NCI-H1694 (cell line): ENCODE measurements at regions not wholly inside any gene's neighbourhood (a gene's known extent, or its start where the extent isn't known, plus 50 kb on each side); places are given as distances from the start of the nearest gene placed in this dataset.
"Not testable (repeated sequence)": the region's sequence is repeated elsewhere in the genome, so short reads cannot be mapped to it uniquely, and the experiment has no call there.

ENCODE experiments used
- DNase-seq: peaks from one replicate; lab custom pipeline; 2025; lab: John Stamatoyannopoulos, UW

DNA sequence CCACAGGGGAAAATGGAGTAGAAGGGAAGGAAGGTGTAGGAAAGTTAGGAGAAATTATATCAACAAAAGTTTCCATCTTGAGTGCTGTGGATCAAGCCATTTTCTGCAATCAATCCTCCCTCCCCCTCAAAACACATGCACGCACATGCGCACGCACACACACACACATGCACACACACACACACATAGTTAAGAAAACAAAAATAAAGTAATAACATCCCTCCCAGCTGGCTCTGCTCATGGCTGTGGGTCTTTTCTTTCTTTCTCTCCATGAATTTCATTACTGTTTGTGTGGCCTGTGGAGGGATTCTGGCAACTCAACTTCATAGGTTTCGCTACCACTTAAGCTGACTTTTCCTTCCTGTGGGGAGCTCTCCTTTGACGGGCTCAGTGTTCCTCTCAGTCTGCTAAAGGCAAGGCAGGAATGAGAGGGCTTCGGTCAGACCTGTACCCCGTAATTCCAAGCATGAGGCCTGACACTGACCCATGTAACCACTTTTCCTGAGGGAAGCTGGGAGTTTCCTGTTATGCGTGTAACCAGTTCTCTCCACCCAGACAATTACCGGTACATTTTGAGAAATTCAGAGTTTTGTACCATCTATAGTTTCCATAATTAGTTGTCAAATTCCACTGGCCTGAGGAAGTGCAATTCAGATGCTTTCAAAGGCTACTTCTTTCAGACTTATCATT, 79.8 kb downstream of the ZNF92 start:
- DNase-seq, result no peak

DNA sequence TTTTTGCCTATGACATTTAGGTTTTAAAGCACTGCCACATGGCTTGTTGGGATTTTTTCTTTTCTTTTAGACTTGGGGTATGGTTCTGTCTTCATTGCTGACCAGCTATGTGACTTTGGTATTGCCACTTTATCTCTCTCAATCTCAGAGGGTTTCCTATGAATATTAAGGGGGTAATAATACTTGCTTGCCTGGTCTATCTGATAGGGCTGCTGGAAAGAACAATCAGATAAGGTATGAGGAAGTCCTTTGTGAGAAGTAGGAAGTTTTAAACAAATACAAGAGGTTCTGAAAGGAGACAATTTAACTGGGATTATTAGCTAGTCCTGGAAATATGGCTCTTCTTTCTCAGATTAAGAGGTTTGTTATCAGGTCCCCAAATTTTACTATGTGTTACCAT, 80.8 kb downstream of the ZNF92 start:
- no peak for DNase-seq

DNA sequence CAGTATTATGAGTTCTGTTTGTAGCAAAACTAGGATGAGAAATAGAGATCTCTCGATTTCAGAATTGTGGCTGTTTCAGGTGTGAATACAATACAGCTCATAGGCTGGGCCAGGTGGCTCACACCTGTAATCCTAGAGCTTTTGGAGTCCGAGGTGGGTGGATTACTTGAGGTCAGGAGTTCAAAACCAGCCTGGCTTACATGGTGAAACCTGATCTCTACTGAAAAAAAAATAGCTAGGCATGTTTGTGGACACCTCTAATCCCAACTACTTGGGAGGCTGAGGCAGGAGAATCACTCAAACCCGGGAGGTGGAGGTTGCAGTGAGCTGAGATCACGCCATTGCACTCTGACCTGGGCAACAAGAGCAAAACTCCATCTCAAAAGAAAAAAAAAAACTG, 81.4 kb downstream of the ZNF92 start:
- not testable (repeated sequence) for DNase-seq

DNA sequence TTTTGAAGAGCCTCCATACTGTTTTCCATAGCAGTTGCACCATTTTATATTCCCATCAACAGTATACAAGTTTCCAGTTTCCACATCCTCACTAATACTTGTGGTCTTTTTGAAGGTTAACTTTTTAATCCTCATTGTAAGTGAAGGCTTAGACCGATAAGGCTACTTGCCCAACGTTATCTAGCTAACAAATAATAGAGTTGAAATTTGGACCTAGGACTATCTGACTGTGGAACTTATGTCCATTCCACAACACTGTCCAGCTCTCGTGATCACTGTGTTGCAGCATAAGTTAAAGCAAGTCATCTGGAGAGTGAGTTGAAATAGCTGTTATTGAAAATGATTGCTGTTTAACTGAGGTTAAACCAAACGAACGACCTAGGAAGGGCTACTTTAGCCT, 84.0 kb downstream of the ZNF92 start:
- DNase-seq, result no peak

- no peak for DNase-seq
Observed at GRCh38 chr7:65459438-65459837, 85.8 kb downstream of the ZNF92 start.

- DNase-seq, result no peak
Observed at GRCh38 chr7:65462148-65462716, 88.6 kb downstream of the ZNF92 start.

GRCh38 chr7:65463184-65463583, 89.5 kb downstream of the ZNF92 start:
- DNase-seq, result no peak

- DNase-seq, result not testable (repeated sequence)
Observed at GRCh38 chr7:65469919-65470558, 96.4 kb downstream of the ZNF92 start.

- DNase-seq, result no peak
Observed at GRCh38 chr7:65471587-65471986, 97.9 kb downstream of the ZNF92 start.

DNA sequence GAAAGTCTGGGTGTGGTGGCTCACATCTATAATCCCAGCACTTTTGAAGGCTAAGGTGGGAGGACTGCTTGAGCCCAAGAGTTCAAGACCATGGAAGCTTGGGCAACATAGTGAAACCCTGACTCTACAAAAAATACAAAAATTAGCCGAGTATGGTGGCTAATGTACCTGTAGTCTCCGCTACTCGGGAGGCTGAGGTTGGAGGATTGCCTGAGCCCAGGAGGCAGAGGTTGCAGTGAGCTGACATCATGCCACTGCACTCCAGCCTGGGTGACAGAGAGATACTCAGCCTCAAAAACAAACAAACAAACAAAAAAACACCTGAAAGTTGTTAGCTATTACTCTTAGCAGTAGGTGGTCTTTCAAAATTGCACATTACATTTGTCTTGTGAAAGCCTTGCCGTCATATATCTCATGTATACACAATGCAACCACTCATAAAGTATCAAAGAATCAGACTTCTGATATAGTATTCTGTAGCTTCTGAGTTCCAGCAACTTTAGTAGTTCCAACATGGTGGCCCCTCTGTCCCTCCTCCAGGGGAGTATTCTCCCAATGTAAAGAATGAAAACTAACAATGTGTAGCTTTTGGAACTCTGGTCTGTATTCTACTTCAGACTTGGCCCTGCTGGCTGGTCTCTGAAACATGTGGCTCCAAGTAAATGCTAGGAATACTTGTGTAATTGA, 101.5 kb downstream of the ZNF92 start:
- DNase-seq, result no peak

GRCh38 chr7:65475734-65476319, 102.2 kb downstream of the ZNF92 start:
- DNase-seq, result no peak

DNA sequence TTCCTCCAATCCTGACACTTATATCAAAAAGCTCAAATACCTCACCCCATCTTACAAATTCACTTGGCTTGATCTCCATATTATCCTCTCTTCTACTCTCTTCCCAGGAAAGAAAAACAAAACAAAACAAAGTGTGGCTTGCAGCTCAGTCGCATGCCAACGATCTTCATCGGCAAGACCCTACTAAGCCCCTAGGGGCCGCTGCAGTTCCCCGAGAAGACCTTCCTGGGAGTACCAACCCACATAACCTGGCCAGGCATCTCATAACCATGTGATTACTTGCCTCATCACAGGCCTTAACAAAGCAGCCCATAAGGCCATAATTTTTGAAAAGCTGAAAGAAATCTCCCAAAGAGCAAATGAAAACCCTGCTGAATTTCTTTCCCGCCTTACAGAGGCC, 103.7 kb downstream of the ZNF92 start:
- DNase-seq, result peak; percentile 35

DNA sequence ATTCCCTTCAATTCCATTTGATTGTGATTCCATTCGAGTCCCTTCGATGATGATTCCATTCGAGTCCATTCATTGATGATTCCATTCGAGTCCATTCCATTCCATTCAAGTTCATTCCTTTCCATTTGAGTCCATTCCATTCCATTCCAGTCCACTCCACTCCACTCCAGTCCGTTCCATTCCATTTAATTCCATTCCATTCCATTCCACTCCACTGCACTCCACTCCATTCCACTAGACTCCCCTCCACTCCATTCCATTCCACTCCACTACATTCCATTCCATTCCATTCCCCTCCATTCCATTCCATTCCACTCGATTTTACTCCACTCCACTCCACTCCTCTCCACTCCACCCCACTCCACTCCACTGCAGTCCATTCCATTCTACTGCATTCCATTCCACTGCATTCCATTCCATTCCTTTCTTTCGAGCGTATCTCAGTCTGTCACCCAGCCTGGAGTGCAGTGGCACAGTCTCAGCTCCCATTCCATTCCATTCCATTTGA, 115.7 kb downstream of the ZNF92 start:
- no peak for DNase-seq

- not testable (repeated sequence) for DNase-seq
Observed at GRCh38 chr7:65496697-65497096, 123.0 kb downstream of the ZNF92 start.

DNA sequence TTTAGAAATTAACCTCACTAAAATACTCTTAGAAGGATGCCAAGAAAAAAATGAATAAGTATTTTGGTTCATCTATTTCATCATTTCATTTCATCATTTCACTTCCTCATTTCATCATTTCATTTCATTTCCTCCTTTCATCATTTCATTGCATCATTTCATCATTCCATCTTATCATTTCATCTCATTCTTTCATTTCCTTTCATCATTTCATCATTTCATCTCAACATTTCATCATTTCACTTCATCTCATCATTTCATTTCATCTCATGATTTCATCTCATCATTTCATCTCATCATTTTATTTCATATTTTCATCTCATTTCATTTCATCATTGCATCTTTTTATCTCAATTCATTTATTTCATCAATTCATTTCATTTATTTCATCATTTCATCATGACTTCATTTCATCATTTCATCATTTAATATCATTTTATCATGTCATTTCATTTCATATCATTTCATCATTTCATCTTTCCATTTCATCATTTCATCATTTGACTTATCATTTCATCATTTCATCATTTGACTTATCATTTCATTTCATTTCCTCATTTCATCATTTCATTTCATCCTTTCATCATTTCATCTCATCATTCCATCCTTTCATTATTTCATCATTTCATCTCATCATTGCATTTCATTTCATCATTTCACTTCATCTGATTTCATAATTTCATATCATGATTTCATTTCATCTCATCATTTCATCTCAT, 129.9 kb downstream of the ZNF92 start:
- DNase-seq, result no peak

DNA sequence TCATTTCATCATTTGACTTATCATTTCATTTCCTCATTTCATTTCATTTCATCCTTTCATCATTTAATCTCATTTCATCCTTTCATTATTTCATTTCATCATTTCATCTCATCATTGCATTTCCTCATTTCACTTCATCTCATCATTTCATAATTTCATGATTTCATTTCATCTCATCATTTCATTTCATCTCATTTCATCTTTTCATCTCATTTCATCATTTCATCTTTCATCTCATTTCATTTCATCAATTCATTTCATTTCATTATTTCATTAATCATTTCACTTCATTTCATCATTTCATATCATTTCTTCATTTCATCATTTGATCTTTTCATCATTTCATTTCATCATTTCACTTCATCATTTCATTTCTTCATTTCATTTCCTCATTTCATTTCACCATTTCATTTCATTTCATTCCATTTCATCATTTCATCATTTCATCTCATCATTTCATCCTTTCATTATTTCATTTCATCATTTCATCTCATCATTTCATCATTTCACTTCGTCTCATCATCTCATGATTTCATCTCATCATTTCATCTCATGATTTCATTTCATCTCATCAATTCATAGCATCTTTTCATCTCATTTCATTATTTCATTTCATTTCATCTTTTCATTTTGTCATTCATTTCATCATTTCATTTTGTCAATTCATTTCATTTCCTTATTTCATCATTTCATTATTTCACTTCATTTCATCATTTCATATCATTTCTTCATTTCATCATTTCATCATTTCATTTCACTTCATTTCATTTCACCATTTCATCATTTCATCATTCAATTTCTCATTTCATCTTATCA, 131.1 kb downstream of the ZNF92 start:
- DNase-seq, result not testable (repeated sequence)

- not testable (repeated sequence) for DNase-seq
Observed at GRCh38 chr7:65505320-65505633, 131.6 kb downstream of the ZNF92 start.

DNA sequence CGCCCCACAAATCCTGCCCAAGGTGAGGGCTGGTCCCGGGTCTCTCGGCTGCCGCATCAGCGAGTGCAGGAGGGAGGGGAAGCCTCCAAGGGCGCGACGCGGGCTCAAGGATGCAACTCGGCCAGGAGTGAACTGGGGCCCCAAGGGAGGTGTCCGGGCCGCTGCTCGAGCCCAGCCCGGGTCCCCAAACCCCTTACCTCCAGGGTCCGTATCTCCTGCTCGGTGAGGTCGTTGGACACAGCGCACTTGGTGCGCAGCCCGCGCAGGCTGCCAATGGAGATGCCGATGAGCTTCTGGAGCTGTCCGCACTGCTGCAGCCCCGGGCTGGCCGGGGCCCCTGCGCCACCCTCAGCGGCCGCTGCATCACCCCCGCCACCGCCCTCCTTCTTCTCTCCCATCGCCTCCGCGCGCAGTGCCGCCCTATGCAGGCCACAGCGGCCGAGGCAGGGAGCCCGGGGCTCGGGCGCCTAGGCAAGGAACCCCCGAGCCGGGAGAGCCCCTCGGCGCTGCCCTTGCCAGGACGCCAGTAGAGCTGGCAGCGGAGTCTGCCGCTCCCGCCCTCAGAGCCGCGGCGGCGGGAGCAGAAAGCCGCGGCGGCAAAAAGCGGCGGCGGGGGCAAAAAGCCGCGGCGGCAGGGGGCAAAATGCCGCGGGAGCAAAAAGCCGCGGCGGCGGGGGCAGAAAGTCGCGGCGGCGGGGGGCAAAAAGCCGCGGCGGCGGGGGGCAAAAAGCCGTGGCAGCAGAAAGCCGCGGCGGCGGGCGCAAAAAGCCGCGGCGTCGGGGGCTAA, 135.1 kb downstream of the ZNF92 start:
- DNase-seq, result not testable (repeated sequence)

GRCh38 chr7:65509368-65510186, 135.9 kb downstream of the ZNF92 start:
- DNase-seq, result no peak
